GM18511 (cell line): ENCODE measurements at regions not wholly inside any gene's neighbourhood (a gene's known extent, or its start where the extent isn't known, plus 50 kb on each side); places are given as distances from the start of the nearest gene placed in this dataset.
"Not testable (repeated sequence)": the region's sequence is repeated elsewhere in the genome, so short reads cannot be mapped to it uniquely, and the experiment has no call there.

Experiments used
- ATAC-seq: cut with Tn5 transposase; IDR thresholded peaks from one replicate; pipeline ENCODE4 v1.9.1; 2021; ENCODE audit warnings: mild to moderate bottlenecking, moderate library complexity; ENCODE audit not compliant: unreplicated experiment

GRCh38 chr3:94778814-94779494 is 716.1 kb downstream of the NSUN3 start:
- ATAC-seq, result no peak

GRCh38 chr3:94779699-94780098 is 716.8 kb downstream of the NSUN3 start:
- no peak for ATAC-seq

- no peak for ATAC-seq
Observed at GRCh38 chr3:94784274-94784673, 721.4 kb downstream of the NSUN3 start.

GRCh38 chr3:94787066-94787465 is 724.2 kb downstream of the NSUN3 start:
- ATAC-seq, result no peak

GRCh38 chr3:94787734-94788270 is 724.9 kb downstream of the NSUN3 start:
- ATAC-seq, result no peak

GRCh38 chr3:94794563-94794962 is 731.7 kb downstream of the NSUN3 start:
- ATAC-seq, result no peak

GRCh38 chr3:94799420-94800060 is 736.7 kb downstream of the NSUN3 start:
- no peak for ATAC-seq

GRCh38 chr3:94811836-94812235 is 749.0 kb downstream of the NSUN3 start:
- no peak for ATAC-seq

GRCh38 chr3:94821241-94821640 is 758.4 kb downstream of the NSUN3 start:
- no peak for ATAC-seq

- no peak for ATAC-seq
Observed at GRCh38 chr3:94822298-94822697, 759.4 kb downstream of the NSUN3 start.

- ATAC-seq, result not testable (repeated sequence)
Observed at GRCh38 chr3:94846251-94846650, 783.4 kb downstream of the NSUN3 start.

GRCh38 chr3:94862703-94863102 is 799.8 kb downstream of the NSUN3 start:
- ATAC-seq, result no peak

GRCh38 chr3:94869059-94869547 is 806.2 kb downstream of the NSUN3 start:
- no peak for ATAC-seq

- ATAC-seq, result no peak
Observed at GRCh38 chr3:94873751-94874150, 810.9 kb downstream of the NSUN3 start.

- no peak for ATAC-seq
Observed at GRCh38 chr3:94875149-94875548, 812.3 kb downstream of the NSUN3 start.

- ATAC-seq, result no peak
Observed at GRCh38 chr3:94887065-94887464, 824.2 kb downstream of the NSUN3 start.

GRCh38 chr3:94896994-94897393 is 834.1 kb downstream of the NSUN3 start:
- ATAC-seq, result peak; percentile 59

GRCh38 chr3:94904156-94904674 is 841.4 kb downstream of the NSUN3 start:
- no peak for ATAC-seq

GRCh38 chr3:94909726-94910125 is 846.9 kb downstream of the NSUN3 start:
- no peak for ATAC-seq

- ATAC-seq, result no peak
Observed at GRCh38 chr3:94912656-94913055, 849.8 kb downstream of the NSUN3 start.

- ATAC-seq, result no peak
Observed at GRCh38 chr3:94927175-94927574, 864.3 kb downstream of the NSUN3 start.

- ATAC-seq, result no peak
Observed at GRCh38 chr3:94928921-94929320, 866.1 kb downstream of the NSUN3 start.
